ENCODE measurements at regions not wholly inside any gene's neighbourhood (a gene's known extent, or its start where the extent isn't known, plus 50 kb on each side); places are given as distances from the start of the nearest gene placed in this dataset.

DNA sequence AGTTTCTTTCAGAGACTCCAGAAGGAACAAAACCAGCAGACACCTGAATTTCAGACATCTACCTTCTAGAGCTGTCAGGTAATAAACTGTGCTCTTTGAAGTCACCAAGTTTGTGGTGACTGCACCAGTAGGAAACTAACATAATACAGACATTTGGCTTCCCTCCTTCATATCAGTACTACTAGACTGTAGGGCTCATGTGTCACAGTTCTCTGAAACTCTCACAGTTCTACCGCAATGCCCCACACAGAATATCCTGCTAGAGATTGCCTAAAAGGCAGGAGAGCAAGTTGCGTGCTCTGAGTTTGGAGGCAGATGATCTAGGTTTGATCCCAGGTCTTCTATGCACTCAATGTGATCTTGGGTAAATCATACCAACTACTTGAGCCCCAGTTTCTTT, 205.0 kb upstream of the LRFN2 start:
- TF ChIP-seq, protein P1, sequence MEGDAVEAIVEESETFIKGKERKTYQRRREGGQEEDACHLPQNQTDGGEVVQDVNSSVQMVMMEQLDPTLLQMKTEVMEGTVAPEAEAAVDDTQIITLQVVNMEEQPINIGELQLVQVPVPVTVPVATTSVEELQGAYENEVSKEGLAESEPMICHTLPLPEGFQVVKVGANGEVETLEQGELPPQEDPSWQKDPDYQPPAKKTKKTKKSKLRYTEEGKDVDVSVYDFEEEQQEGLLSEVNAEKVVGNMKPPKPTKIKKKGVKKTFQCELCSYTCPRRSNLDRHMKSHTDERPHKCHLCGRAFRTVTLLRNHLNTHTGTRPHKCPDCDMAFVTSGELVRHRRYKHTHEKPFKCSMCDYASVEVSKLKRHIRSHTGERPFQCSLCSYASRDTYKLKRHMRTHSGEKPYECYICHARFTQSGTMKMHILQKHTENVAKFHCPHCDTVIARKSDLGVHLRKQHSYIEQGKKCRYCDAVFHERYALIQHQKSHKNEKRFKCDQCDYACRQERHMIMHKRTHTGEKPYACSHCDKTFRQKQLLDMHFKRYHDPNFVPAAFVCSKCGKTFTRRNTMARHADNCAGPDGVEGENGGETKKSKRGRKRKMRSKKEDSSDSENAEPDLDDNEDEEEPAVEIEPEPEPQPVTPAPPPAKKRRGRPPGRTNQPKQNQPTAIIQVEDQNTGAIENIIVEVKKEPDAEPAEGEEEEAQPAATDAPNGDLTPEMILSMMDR (IDR thresholded peaks at IDR 0.05; ENCODE audit: low read length), result no peak
- no peak for TF ChIP-seq EZH2phosphoT487 (IDR thresholded peaks at IDR 0.05; ENCODE audit: low read length)

Measured in MM.1S (cell line).